Left colon (tissue), 2 donors: ENCODE measurements at regions not wholly inside any gene's neighbourhood (a gene's known extent, or its start where the extent isn't known, plus 50 kb on each side); places are given as distances from the start of the nearest gene placed in this dataset.
"Not testable (repeated sequence)": the region's sequence is repeated elsewhere in the genome, so short reads cannot be mapped to it uniquely, and the experiment has no call there.

ENCODE experiments used
- ATAC-seq: fragments of 200-7000 bp; cut with Tn5 transposase; one replicate; pipeline ENCODE4 v1.9.1; 2020; ENCODE audit warnings: mild to moderate bottlenecking, moderate library complexity
- DNase-seq, 2 donors: peaks; one replicate each; pipeline ENCODE4 v3.0.0-alpha.2; 2020
- intact Hi-C, 2 donors: fragments of 100-400 bp; cut with DNase I in 1 of 2; cut with micrococcal nuclease in 1 of 2; formaldehyde crosslinking; loops; one replicate each; pipeline versions ENCODE4 v1.11.2 to v1.14.0; 2022; cut with DNase I, micrococcal nuclease
- donor health status: DM: no; HTN: no; CAD: no.
- donor health status: DM: yes; HTN: yes; CAD: no.

- DNase-seq (no peak), ATAC-seq (no peak)
- intact Hi-C loops = no loop called here
These were observed 67.4 kb downstream of the ARRDC3 start for GRCh38 chr5:91315701-91316100.

GRCh38 chr5:91313757-91314673 is 69.1 kb downstream of the ARRDC3 start:
- DNase-seq = peak; percentile 28 to 74
- ATAC-seq = peak; percentile 69
- intact Hi-C loops = no loop called here

- ATAC-seq (no peak), DNase-seq (no peak)
- intact Hi-C loops = no loop called here
These were observed 70.4 kb downstream of the ARRDC3 start for GRCh38 chr5:91312698-91313097.

- peak; percentile 37 to 59 for DNase-seq
- intact Hi-C loops = no loop called here
- ATAC-seq = peak; percentile 81
These were observed 71.2 kb downstream of the ARRDC3 start for GRCh38 chr5:91311697-91312501.

- intact Hi-C loops = no loop called here
- ATAC-seq (no peak), DNase-seq (no peak)
These were observed 71.9 kb downstream of the ARRDC3 start for GRCh38 chr5:91311168-91311696.

- ATAC-seq = not testable (repeated sequence)
These were observed 75.0 kb downstream of the ARRDC3 start for GRCh38 chr5:91308157-91308556.

GRCh38 chr5:91307048-91307447 is 76.1 kb downstream of the ARRDC3 start:
- DNase-seq (peak in 1 of 2 donors; percentile 34), ATAC-seq (no peak)
- intact Hi-C loops = no loop called here

More at GRCh38 chr5:91308157-91308556, 75.0 kb downstream of the ARRDC3 start:
- intact Hi-C loops, DNase-seq: not testable (repeated sequence)

- intact Hi-C loops = no loop called here
- no peak for DNase-seq
- ATAC-seq = no peak
These were observed 76.6 kb downstream of the ARRDC3 start for GRCh38 chr5:91306497-91306896.

- no peak for DNase-seq
- intact Hi-C loops = no loop called here
- ATAC-seq = no peak
These were observed 77.5 kb downstream of the ARRDC3 start for GRCh38 chr5:91305640-91306039.

GRCh38 chr5:91304015-91304414 is 79.1 kb downstream of the ARRDC3 start:
- ATAC-seq, intact Hi-C loops, DNase-seq: not testable (repeated sequence)

GRCh38 chr5:91302958-91303357 is 80.2 kb downstream of the ARRDC3 start:
- DNase-seq (no peak), ATAC-seq (no peak)
- intact Hi-C loops = no loop called here

- intact Hi-C loops = no loop called here
- DNase-seq (no peak), ATAC-seq (no peak)
These were observed 80.8 kb downstream of the ARRDC3 start for GRCh38 chr5:91302305-91302704.

- DNase-seq = no peak
- intact Hi-C loops = no loop called here
- ATAC-seq = no peak
These were observed 81.8 kb downstream of the ARRDC3 start for GRCh38 chr5:91301106-91301846.

- intact Hi-C loops = no loop called here
- ATAC-seq (no peak), DNase-seq (no peak)
These were observed 85.1 kb downstream of the ARRDC3 start for GRCh38 chr5:91297994-91298393.

- DNase-seq = no peak
- intact Hi-C loops = no loop called here
- no peak for ATAC-seq
These were observed 86.4 kb downstream of the ARRDC3 start for GRCh38 chr5:91296674-91297143.

- DNase-seq, intact Hi-C loops, ATAC-seq: not testable (repeated sequence)
These were observed 87.0 kb downstream of the ARRDC3 start for GRCh38 chr5:91296102-91296501.

- DNase-seq (no peak), ATAC-seq (no peak)
- intact Hi-C loops = no loop called here
These were observed 90.0 kb downstream of the ARRDC3 start for GRCh38 chr5:91293131-91293530.

GRCh38 chr5:91291628-91292569 is 91.2 kb downstream of the ARRDC3 start:
- intact Hi-C loops = no loop called here
- no peak for DNase-seq
- no peak for ATAC-seq
